Right renal pelvis (tissue), 4 donors: ENCODE measurements at regions not wholly inside any gene's neighbourhood (a gene's known extent, or its start where the extent isn't known, plus 50 kb on each side); places are given as distances from the start of the nearest gene placed in this dataset.
"Not testable (repeated sequence)": the region's sequence is repeated elsewhere in the genome, so short reads cannot be mapped to it uniquely, and the experiment has no call there.

Source experiments
- DNase-seq, 4 donors: peaks; one replicate each; pipeline ENCODE4 v3.0.0-alpha.2; 2013; ENCODE audit warnings: low read depth in 4 of 4, low spot score in 3 of 4, missing footprints in 1 of 4

GRCh38 chr5:42235241-42235640 lies 188.0 kb upstream of the GHR start:
- DNase-seq: no peak

GRCh38 chr5:42235837-42236236 lies 187.4 kb upstream of the GHR start:
- no peak for DNase-seq

- DNase-seq: no peak
Measured at GRCh38 chr5:42241636-42242035, 181.6 kb upstream of the GHR start.

GRCh38 chr5:42242210-42242609 lies 181.0 kb upstream of the GHR start:
- DNase-seq: no peak

GRCh38 chr5:42242881-42243485 lies 180.3 kb upstream of the GHR start:
- DNase-seq: no peak

GRCh38 chr5:42252306-42252705 lies 170.9 kb upstream of the GHR start:
- DNase-seq: no peak

- not testable (repeated sequence) for DNase-seq
Measured at GRCh38 chr5:42259914-42260313, 163.3 kb upstream of the GHR start.

- DNase-seq: no peak
Measured at GRCh38 chr5:42267091-42267490, 156.1 kb upstream of the GHR start.

- DNase-seq: not testable (repeated sequence)
Measured at GRCh38 chr5:42268170-42268569, 155.1 kb upstream of the GHR start.

GRCh38 chr5:42268630-42269029 lies 154.6 kb upstream of the GHR start:
- no peak for DNase-seq

- DNase-seq: no peak
Measured at GRCh38 chr5:42270771-42271170, 152.5 kb upstream of the GHR start.

- no peak for DNase-seq
Measured at GRCh38 chr5:42274913-42275312, 148.3 kb upstream of the GHR start.

GRCh38 chr5:42277293-42277692 lies 145.9 kb upstream of the GHR start:
- no peak for DNase-seq

- no peak for DNase-seq
Measured at GRCh38 chr5:42284584-42284983, 138.7 kb upstream of the GHR start.

GRCh38 chr5:42285230-42285629 lies 138.0 kb upstream of the GHR start:
- DNase-seq: no peak

- DNase-seq: no peak
Measured at GRCh38 chr5:42300496-42300895, 122.7 kb upstream of the GHR start.

GRCh38 chr5:42301349-42301748 lies 121.9 kb upstream of the GHR start:
- no peak for DNase-seq

GRCh38 chr5:42302186-42302585 lies 121.1 kb upstream of the GHR start:
- DNase-seq: no peak

- no peak for DNase-seq
Measured at GRCh38 chr5:42306287-42306686, 117.0 kb upstream of the GHR start.

- DNase-seq: no peak
Measured at GRCh38 chr5:42309865-42310264, 113.4 kb upstream of the GHR start.

- no peak for DNase-seq
Measured at GRCh38 chr5:42315214-42315613, 108.0 kb upstream of the GHR start.

GRCh38 chr5:42317575-42317974 lies 105.7 kb upstream of the GHR start:
- no peak for DNase-seq

GRCh38 chr5:42319546-42319945 lies 103.7 kb upstream of the GHR start:
- DNase-seq: not testable (repeated sequence)
